GM21381 (cell line): ENCODE measurements at regions not wholly inside any gene's neighbourhood (a gene's known extent, or its start where the extent isn't known, plus 50 kb on each side); places are given as distances from the start of the nearest gene placed in this dataset.

Experiments
- ATAC-seq: cut with Tn5 transposase; IDR thresholded peaks from one replicate; pipeline ENCODE4 v1.9.1; 2021; ENCODE audit warnings: mild to moderate bottlenecking, moderate library complexity; ENCODE audit not compliant: unreplicated experiment

- no peak for ATAC-seq
Observed at GRCh38 chr12:21713133-21713532, 55.5 kb upstream of the LDHB start.

GRCh38 chr12:21710958-21711775 is 53.5 kb upstream of the LDHB start:
- peak; percentile 57 for ATAC-seq
